HCT116 (cell line): ENCODE measurements at regions not wholly inside any gene's neighbourhood (a gene's known extent, or its start where the extent isn't known, plus 50 kb on each side); places are given as distances from the start of the nearest gene placed in this dataset.

ENCODE experiments used
- ATAC-seq: fragments of 200-7000 bp; cut with Tn5 transposase; 2 replicates; pipeline ENCODE4 v1.9.1; 2020; ENCODE audit warnings: mild to moderate bottlenecking, moderate library complexity
- BruUV-seq: library from RNA; stranded (reverse); fragments of 400-500 nt; replicated peaks from 2 replicates; lab custom pipeline; 2021; lab: Mats Ljungman, UMichigan
- CTCF ChIA-PET: fragments of 300-600 bp; sonication (Branson Sonifier 250); formaldehyde crosslinking; loops from one replicate; lab custom pipeline; 2021; ENCODE audit warnings: antibody characterized with exemption; lab: Charles Lee
- POLR2A ChIA-PET: fragments of 300-600, 350-600 bp; sonication (Branson Sonifier 250); formaldehyde crosslinking; loops from one replicate; lab custom pipeline; 2021; ENCODE audit warnings: antibody characterized with exemption; lab: Charles Lee
- RAD21 ChIA-PET, 2 experiments: fragments of 300-600 bp; sonication (Branson Sonifier 250); formaldehyde crosslinking; loops; one replicate each; lab custom pipeline; 2023; ENCODE audit warnings: low total read pairs in 2 of 2; ENCODE audit not compliant: uncharacterized antibody in 2 of 2, unreplicated experiment in 2 of 2, low non-redundant PET in 1 of 2; lab: Charles Lee
- DNase-seq: peaks from one replicate; pipeline ENCODE4 v3.0.0-alpha.2; 2010; ENCODE audit warnings: low read depth, low spot score
- H2AFZ ChIP-seq: fragments of 200-600 bp; shearing (Covaris generic), sonication (generic); 2 replicates; pipeline ENCODE4 v1.6.1; 2017; ENCODE audit warnings: low read depth, mixed run types, mixed read lengths, antibody characterized with exemption, low read length; ENCODE audit not compliant: poor library complexity, severe bottlenecking
- H3K27ac ChIP-seq: 2 replicates; pipeline ENCODE4 v1.5.1; 2012; ENCODE audit warnings: low read depth, low read length
- H3K27me3 ChIP-seq: fragments of 200-600 bp; sonication (generic); 2 replicates; pipeline ENCODE4 v1.6.1; 2016; ENCODE audit warnings: mixed run types, low read length, mixed read lengths; ENCODE audit not compliant: insufficient read depth
- H3K36me3 ChIP-seq, 2 experiments: fragments of 200-500 bp in 1 of 2; fragments of 200-600 bp in 1 of 2; sonication (Bioruptor generic) in 1 of 2; sonication (generic) in 1 of 2; 2 replicates each; pipeline versions ENCODE4 v1.5.1 to v1.6.1; 2014 to 2016; ENCODE audit warnings: low read length in 2 of 2, inconsistent platforms in 1 of 2, mixed read lengths in 1 of 2, mixed run types in 1 of 2; ENCODE audit not compliant: insufficient read depth in 2 of 2, control insufficient read depth in 1 of 2
- H3K4me1 ChIP-seq, 2 experiments: fragments of 200-600 bp in 1 of 2; sonication (generic) in 1 of 2; 2 replicates each; pipeline versions ENCODE4 v1.5.1 to v1.6.1; 2012 to 2017; ENCODE audit warnings: low read length in 2 of 2, inconsistent platforms in 1 of 2, mild to moderate bottlenecking in 1 of 2, mixed read lengths in 1 of 2, mixed run types in 1 of 2, moderate library complexity in 1 of 2; ENCODE audit not compliant: insufficient read depth in 2 of 2, control insufficient read depth in 1 of 2
- H3K4me2 ChIP-seq: fragments of 200-600 bp; sonication (generic); 2 replicates; pipeline ENCODE4 v1.6.1; 2017; ENCODE audit warnings: mixed run types, low read length, mixed read lengths
- H3K4me3 ChIP-seq, 2 experiments: fragments of 200-600 bp in 1 of 2; sonication (generic) in 1 of 2; replicated peaks in 1 of 2; 2 replicates each; pipeline ENCODE4 v1.5.1; 2011 to 2016; ENCODE audit warnings: low read length in 2 of 2, control low read depth in 1 of 2, low read depth in 1 of 2, mild to moderate bottlenecking in 1 of 2, mixed read lengths in 1 of 2, mixed run types in 1 of 2
- H3K79me2 ChIP-seq: fragments of 200-600 bp; sonication (generic); 2 replicates; pipeline ENCODE4 v1.6.1; 2017; ENCODE audit warnings: mild to moderate bottlenecking, mixed run types, low read length, moderate library complexity, mixed read lengths; ENCODE audit not compliant: insufficient read depth
- H3K9ac ChIP-seq: fragments of 200-600 bp; sonication (generic); 2 replicates; pipeline ENCODE4 v1.6.1; 2016; ENCODE audit warnings: low read length, mixed read lengths
- H3K9me2 ChIP-seq: fragments of 200-600 bp; sonication (generic), shearing (Covaris generic); 2 replicates; pipeline ENCODE4 v1.6.1; 2017; ENCODE audit warnings: mixed run types, mild to moderate bottlenecking, moderate library complexity; ENCODE audit not compliant: insufficient read depth
- H3K9me3 ChIP-seq, 2 experiments: fragments of 200-500 bp in 1 of 2; fragments of 200-600 bp in 1 of 2; sonication (Bioruptor generic) in 1 of 2; sonication (generic) in 1 of 2; 2 replicates each; pipeline ENCODE4 v1.6.1; 2014 to 2017; ENCODE audit warnings: low read length in 2 of 2, mixed read lengths in 2 of 2, inconsistent platforms in 1 of 2, low read depth in 1 of 2, mild to moderate bottlenecking in 1 of 2, mixed run types in 1 of 2, moderate library complexity in 1 of 2; ENCODE audit not compliant: control insufficient read depth in 1 of 2, insufficient read depth in 1 of 2
- H4K20me1 ChIP-seq: fragments of 200-600 bp; sonication (generic), shearing (Covaris generic); 2 replicates; pipeline ENCODE4 v1.6.1; 2017; ENCODE audit warnings: mixed run types, mild to moderate bottlenecking, moderate library complexity; ENCODE audit not compliant: insufficient read depth
- ELF1 ChIP-seq: IDR thresholded peaks from 2 replicates; pipeline ENCODE4 v1.6.1; 2012; ENCODE audit warnings: low read depth, borderline replicate concordance
- EZH2 ChIP-seq: fragments of 200-600 bp; sonication (generic); IDR thresholded peaks from 2 replicates; pipeline ENCODE4 v1.6.1; 2017; ENCODE audit warnings: antibody characterized with exemption, mixed run types
- EZH2phosphoT487 ChIP-seq: fragments of 200-600 bp; IDR thresholded peaks from 2 replicates; pipeline ENCODE4 v1.6.1; 2018; ENCODE audit warnings: antibody characterized with exemption, borderline replicate concordance
- JUND ChIP-seq: IDR thresholded peaks from 2 replicates; pipeline ENCODE4 v1.6.1; 2012
- SIN3A ChIP-seq: IDR thresholded peaks from 2 replicates; pipeline ENCODE4 v1.6.1; 2012; ENCODE audit warnings: low read depth
- SP1 ChIP-seq: IDR thresholded peaks from 2 replicates; pipeline ENCODE4 v1.6.1; 2012; ENCODE audit warnings: low read depth
- SRF ChIP-seq: IDR thresholded peaks from 2 replicates; pipeline ENCODE4 v1.6.1; 2012; ENCODE audit warnings: low read depth
- TCF7L2 ChIP-seq: IDR thresholded peaks from 2 replicates; pipeline ENCODE4 v1.7.0; 2011; ENCODE audit warnings: borderline replicate concordance, inconsistent platforms; ENCODE audit not compliant: insufficient read depth, insufficient read length; ENCODE audit errors: extremely low read depth
- YY1 ChIP-seq: IDR thresholded peaks from 2 replicates; pipeline ENCODE4 v1.6.1; 2011; ENCODE audit warnings: low read length, low read depth, moderate library complexity, mild to moderate bottlenecking; ENCODE audit not compliant: insufficient replicate concordance; ENCODE audit errors: extremely low read depth
- ZNF274 ChIP-seq: fragments of 200-500 bp; sonication (Bioruptor generic); IDR thresholded peaks from 2 replicates; pipeline ENCODE4 v1.6.1; 2014; ENCODE audit warnings: mild to moderate bottlenecking, low read depth, low read length, inconsistent platforms
- intact Hi-C: fragments of 100-400 bp; cut with micrococcal nuclease; formaldehyde crosslinking; loops from 2 replicates; pipeline ENCODE4 v1.10.0; 2022
- TF ChIP-seq, protein P1 (sequence below): IDR thresholded peaks from 2 replicates; pipeline ENCODE4 v1.6.1; 2012
- TF ChIP-seq, protein P2 (sequence below): IDR thresholded peaks from 2 replicates; pipeline ENCODE4 v1.6.1; 2011; ENCODE audit warnings: mild to moderate bottlenecking, low read length, moderate library complexity; ENCODE audit not compliant: insufficient replicate concordance; ENCODE audit errors: extremely low read depth

DNA sequence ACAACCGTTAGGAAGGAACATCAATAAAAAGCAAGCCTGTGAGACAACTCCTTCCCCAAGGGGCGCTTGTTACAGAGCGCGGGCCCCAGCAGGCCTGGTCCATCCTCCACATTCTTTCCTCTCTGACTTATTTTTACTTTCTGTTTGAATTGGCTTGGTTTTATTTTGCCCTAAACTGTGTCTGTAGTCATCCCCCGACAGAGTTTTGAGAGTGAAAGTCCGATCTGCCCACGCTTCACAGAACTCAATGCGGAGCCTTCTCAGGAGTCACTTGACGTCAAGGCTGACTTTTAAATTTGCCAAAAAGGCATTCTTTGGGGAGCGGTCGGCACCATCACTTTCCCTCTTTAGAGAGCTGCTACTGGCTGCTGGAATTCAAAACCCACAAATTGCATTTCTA, 150.1 kb upstream of the KLF6 start:
- RAD21 ChIA-PET: no interaction called here

DNA sequence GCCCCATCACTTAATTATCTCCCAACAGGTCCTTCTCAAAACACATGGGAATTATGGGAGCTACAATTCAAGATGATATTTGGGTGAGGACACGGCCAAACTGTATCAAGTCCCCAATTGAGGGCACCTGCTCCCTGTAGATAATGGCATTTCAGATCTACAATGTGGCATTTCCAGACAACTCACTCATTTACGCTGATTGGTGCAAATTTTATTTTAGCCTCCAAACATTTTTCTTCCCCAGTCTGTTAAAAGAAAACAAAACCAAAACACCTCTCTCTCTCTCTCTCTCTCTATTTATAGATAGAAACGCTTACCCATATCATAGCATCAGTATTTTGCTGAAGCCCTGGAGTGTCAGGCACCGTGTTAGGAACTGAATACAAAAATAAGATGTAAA, 148.7 kb upstream of the KLF6 start:
- no peak overlapping the region for H3K27ac ChIP-seq
- no peaks in the 10 kb centered on the region for H3K4me1 ChIP-seq
- H3K27me3 ChIP-seq: no peaks in the 10 kb centered on the region
- H3K36me3 ChIP-seq: no peaks in the 10 kb centered on the region
- no peaks in the 10 kb centered on the region for H3K9me2 ChIP-seq
- H4K20me1 ChIP-seq: no peaks in the 10 kb centered on the region
- ATAC-seq (no peak), DNase-seq (no peak)
- H3K79me2 ChIP-seq: no peaks in the 10 kb centered on the region
- no peak overlapping the region for H3K4me3 ChIP-seq
- no TSS peak for BruUV-seq
- POLR2A ChIA-PET: no interaction called here
- no peak overlapping the region for H3K9ac ChIP-seq
- H3K4me2 ChIP-seq: no peak overlapping the region
- intact Hi-C loops: no loop called here
- H2AFZ ChIP-seq: no peak overlapping the region
- RAD21 ChIA-PET: no interaction called here
- H3K9me3 ChIP-seq: no peaks in the 10 kb centered on the region
- TF ChIP-seq SRF: no peak
- TF ChIP-seq SP1: no peak
- TF ChIP-seq EZH2phosphoT487: no peak
- TF ChIP-seq JUND: no peak
- TF ChIP-seq, protein P1, sequence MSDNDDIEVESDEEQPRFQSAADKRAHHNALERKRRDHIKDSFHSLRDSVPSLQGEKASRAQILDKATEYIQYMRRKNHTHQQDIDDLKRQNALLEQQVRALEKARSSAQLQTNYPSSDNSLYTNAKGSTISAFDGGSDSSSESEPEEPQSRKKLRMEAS: no peak
- no peak for TF ChIP-seq YY1
- TF ChIP-seq TCF7L2: no peak
- TF ChIP-seq, protein P2, sequence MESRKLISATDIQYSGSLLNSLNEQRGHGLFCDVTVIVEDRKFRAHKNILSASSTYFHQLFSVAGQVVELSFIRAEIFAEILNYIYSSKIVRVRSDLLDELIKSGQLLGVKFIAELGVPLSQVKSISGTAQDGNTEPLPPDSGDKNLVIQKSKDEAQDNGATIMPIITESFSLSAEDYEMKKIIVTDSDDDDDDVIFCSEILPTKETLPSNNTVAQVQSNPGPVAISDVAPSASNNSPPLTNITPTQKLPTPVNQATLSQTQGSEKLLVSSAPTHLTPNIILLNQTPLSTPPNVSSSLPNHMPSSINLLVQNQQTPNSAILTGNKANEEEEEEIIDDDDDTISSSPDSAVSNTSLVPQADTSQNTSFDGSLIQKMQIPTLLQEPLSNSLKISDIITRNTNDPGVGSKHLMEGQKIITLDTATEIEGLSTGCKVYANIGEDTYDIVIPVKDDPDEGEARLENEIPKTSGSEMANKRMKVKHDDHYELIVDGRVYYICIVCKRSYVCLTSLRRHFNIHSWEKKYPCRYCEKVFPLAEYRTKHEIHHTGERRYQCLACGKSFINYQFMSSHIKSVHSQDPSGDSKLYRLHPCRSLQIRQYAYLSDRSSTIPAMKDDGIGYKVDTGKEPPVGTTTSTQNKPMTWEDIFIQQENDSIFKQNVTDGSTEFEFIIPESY: no peak
- TF ChIP-seq ZNF274: no peak
- TF ChIP-seq SIN3A: no peak
- no peak for TF ChIP-seq ELF1
- CTCF ChIA-PET: no interaction called here

More for the DNA sequence above, 150.1 kb upstream of the KLF6 start:
- no peaks in the 10 kb centered on the region for H3K27me3 ChIP-seq
- no peak for DNase-seq
- POLR2A ChIA-PET: no interaction called here
- no peak overlapping the region for H2AFZ ChIP-seq
- intact Hi-C loops: no loop called here
- no peaks in the 10 kb centered on the region for H3K9me2 ChIP-seq
- TF ChIP-seq SRF (no peak), EZH2 (no peak)
- TF ChIP-seq, all 23 proteins: peak for 0
- BruUV-seq: no TSS peak
- Histone ChIP-seq H3K4me1 (no peaks in the 10 kb centered on the region), H3K79me2 (no peaks in the 10 kb centered on the region), H3K9ac (no peak overlapping the region), H3K4me2 (no peak overlapping the region), H4K20me1 (no peaks in the 10 kb centered on the region), H3K27ac (no peak overlapping the region), H3K9me3 (no peaks in the 10 kb centered on the region), H3K36me3 (no peaks in the 10 kb centered on the region), H3K4me3 (no peak overlapping the region)
- ATAC-seq: no peak
- CTCF ChIA-PET: no interaction called here
